ENCODE measurements at regions not wholly inside any gene's neighbourhood (a gene's known extent, or its start where the extent isn't known, plus 50 kb on each side); places are given as distances from the start of the nearest gene placed in this dataset.

DNA sequence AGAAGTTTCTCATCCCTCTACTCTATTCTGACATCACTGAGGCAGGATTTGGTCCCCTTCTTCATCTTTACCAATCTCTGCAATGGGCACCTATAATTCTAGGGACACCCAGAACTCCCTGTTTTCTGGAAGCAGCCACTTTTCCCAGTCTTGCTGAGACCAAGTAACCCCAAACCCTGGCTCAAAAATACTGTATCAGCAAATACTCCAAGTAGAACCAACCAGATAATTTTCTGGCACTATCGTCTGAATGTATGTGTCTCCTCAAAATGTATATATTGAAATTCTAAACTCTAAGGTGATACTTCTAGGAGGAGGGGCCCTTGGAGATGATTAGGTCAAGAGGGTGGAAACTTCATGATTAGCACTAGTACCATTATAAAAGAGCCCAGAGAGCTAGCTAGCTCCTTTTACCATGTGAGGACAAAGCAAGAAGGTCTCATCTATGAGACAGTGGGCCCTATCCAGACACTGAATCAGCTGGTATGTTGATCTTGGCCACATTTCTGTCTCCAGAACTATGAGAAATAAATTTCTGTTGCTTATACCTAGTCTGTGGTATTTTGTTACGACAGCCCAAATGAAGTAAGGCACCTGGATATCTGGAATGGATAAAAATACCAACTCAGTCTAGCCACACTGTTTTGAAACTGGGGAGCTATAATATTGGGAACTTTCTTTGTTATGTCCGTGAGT, 464.4 kb downstream of the CDH11 start:
- H3K4me3 ChIP-seq (ENCODE audit: low read depth, low read length): no peak overlapping the region
- no peak for TF ChIP-seq POLR2A (IDR thresholded peaks at IDR 0.05; ENCODE audit: extremely low read depth, insufficient read length)
- TF ChIP-seq, protein P1, sequence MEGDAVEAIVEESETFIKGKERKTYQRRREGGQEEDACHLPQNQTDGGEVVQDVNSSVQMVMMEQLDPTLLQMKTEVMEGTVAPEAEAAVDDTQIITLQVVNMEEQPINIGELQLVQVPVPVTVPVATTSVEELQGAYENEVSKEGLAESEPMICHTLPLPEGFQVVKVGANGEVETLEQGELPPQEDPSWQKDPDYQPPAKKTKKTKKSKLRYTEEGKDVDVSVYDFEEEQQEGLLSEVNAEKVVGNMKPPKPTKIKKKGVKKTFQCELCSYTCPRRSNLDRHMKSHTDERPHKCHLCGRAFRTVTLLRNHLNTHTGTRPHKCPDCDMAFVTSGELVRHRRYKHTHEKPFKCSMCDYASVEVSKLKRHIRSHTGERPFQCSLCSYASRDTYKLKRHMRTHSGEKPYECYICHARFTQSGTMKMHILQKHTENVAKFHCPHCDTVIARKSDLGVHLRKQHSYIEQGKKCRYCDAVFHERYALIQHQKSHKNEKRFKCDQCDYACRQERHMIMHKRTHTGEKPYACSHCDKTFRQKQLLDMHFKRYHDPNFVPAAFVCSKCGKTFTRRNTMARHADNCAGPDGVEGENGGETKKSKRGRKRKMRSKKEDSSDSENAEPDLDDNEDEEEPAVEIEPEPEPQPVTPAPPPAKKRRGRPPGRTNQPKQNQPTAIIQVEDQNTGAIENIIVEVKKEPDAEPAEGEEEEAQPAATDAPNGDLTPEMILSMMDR (IDR thresholded peaks at IDR 0.05; ENCODE audit: low read depth, low read length): no peak
- no peak for TF ChIP-seq MYC (IDR thresholded peaks at IDR 0.05; ENCODE audit: low read depth, low read length)
- TF ChIP-seq, protein P2, sequence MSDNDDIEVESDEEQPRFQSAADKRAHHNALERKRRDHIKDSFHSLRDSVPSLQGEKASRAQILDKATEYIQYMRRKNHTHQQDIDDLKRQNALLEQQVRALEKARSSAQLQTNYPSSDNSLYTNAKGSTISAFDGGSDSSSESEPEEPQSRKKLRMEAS (IDR thresholded peaks at IDR 0.05; ENCODE audit: low read depth, low read length): no peak
- no peak for DNase-seq (ENCODE audit: low read depth)

DNA sequence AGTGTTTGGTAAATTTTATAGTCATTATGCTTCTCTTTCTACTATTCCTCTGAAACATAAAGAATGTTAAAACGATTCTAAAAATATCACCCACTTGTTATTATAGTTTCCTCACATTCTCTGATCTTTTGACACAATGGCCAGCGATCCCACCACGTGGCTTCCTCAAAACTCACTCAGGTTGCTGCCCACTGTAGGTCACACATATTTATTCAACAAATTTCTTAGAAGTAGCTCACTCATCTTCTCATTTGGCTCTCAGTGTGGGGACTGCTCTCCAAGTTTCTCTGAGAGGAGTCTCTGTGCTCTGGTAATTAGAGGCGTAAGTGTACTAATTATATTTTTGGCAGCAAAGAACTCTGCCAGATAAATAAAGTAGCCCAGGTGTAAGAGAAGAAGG, 465.4 kb downstream of the CDH11 start:
- H3K4me3 ChIP-seq (ENCODE audit: low read depth, low read length): no peak overlapping the region
- TF ChIP-seq MYC (IDR thresholded peaks at IDR 0.05; ENCODE audit: low read depth, low read length): no peak
- TF ChIP-seq, protein P1 (IDR thresholded peaks at IDR 0.05; ENCODE audit: low read depth, low read length): no peak
- TF ChIP-seq POLR2A (IDR thresholded peaks at IDR 0.05; ENCODE audit: extremely low read depth, insufficient read length): no peak
- TF ChIP-seq, protein P2 (IDR thresholded peaks at IDR 0.05; ENCODE audit: low read depth, low read length): no peak
- DNase-seq (ENCODE audit: low read depth): no peak

DNA sequence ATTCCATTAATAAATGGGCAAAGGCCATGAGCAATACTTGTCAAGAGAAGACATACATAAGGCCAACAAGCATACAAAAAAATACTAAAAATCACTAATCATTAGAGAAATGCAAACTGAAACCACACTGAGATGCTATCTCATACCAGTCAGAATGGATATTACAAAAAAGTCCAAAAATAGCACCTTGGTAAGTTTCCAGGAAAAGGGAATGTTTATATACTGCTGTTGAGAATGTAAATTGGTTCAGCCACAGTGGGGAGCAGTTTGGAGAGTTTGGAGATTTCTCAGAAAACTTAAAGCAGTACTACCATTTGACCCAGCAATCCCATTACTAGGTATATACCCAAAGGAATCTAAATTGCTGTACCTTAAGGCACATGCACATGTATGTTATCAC, 467.7 kb downstream of the CDH11 start:
- no peak for DNase-seq (ENCODE audit: low read depth)
- no peak overlapping the region for H3K4me3 ChIP-seq (ENCODE audit: low read depth, low read length)
- TF ChIP-seq POLR2A (IDR thresholded peaks at IDR 0.05; ENCODE audit: extremely low read depth, insufficient read length) (no peak), MYC (IDR thresholded peaks at IDR 0.05; ENCODE audit: low read depth, low read length) (no peak)
- TF ChIP-seq, protein P1 (IDR thresholded peaks at IDR 0.05; ENCODE audit: low read depth, low read length): no peak
- TF ChIP-seq, protein P2 (IDR thresholded peaks at IDR 0.05; ENCODE audit: low read depth, low read length): no peak

DNA sequence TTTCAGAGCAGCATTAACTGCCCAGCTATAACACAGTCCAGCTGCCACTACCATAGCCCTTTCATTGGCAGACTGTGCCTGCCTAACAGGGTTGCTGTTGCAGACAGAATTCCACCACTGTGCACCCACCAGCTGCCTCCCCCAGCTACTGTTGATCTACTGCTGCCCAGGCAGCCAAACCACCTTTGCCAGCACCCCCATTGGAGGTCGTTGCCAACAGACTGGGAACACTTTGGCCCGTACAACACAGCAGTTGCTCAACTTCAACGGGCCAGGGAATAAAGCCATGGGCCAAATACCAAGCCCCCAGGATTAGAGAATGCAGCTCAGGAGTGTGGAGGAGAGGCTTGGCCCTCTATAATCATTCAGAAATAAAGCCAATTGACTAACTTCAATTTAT, 473.6 kb downstream of the CDH11 start:
- DNase-seq (ENCODE audit: low read depth): no peak
- TF ChIP-seq MYC (IDR thresholded peaks at IDR 0.05; ENCODE audit: low read depth, low read length) (no peak), POLR2A (IDR thresholded peaks at IDR 0.05; ENCODE audit: extremely low read depth, insufficient read length) (no peak)
- TF ChIP-seq, protein P1 (IDR thresholded peaks at IDR 0.05; ENCODE audit: low read depth, low read length): no peak
- TF ChIP-seq, protein P2 (IDR thresholded peaks at IDR 0.05; ENCODE audit: low read depth, low read length): no peak
- H3K4me3 ChIP-seq (ENCODE audit: low read depth, low read length): no peak overlapping the region

DNA sequence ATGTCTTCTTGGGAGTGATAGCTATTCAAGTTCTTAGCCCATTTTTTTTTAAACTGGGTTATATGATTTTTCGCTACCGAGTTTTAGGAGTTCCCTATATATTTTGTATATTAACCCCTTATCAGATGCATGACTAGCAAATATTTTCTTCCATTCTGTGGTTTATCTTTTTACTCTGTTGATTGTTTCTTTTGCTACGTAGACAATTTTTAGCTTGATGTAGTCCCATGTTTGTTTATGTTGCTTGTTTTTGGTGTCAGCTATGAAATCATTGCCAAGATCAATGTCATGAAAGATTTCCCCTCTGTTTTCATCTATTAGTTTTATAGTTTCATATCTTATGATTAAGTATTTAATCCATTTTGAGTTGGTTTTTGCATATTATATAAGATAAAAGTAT, 480.5 kb downstream of the CDH11 start:
- TF ChIP-seq, protein P2 (IDR thresholded peaks at IDR 0.05; ENCODE audit: low read depth, low read length): no peak
- TF ChIP-seq, protein P1 (IDR thresholded peaks at IDR 0.05; ENCODE audit: low read depth, low read length): no peak
- TF ChIP-seq POLR2A (IDR thresholded peaks at IDR 0.05; ENCODE audit: extremely low read depth, insufficient read length) (no peak), MYC (IDR thresholded peaks at IDR 0.05; ENCODE audit: low read depth, low read length) (no peak)
- no peak overlapping the region for H3K4me3 ChIP-seq (ENCODE audit: low read depth, low read length)
- no peak for DNase-seq (ENCODE audit: low read depth)
